Endothelial cell of umbilical vein (primary cell): ENCODE measurements at regions not wholly inside any gene's neighbourhood (a gene's known extent, or its start where the extent isn't known, plus 50 kb on each side); places are given as distances from the start of the nearest gene placed in this dataset.

ENCODE experiments used
- BruUV-seq: library from RNA; stranded (reverse); fragments of 400-500 nt; replicated peaks from 2 replicates; lab custom pipeline; 2021; lab: Mats Ljungman, UMichigan
- CTCF ChIA-PET: fragments of 300-600, 350-600 bp; sonication (Branson Sonifier 250); formaldehyde crosslinking; loops from one replicate; lab custom pipeline; 2021; ENCODE audit warnings: antibody characterized with exemption, inconsistent platforms; lab: Charles Lee
- POLR2A ChIA-PET: fragments of 300-600, 350-600 bp; sonication (Branson Sonifier 250); formaldehyde crosslinking; loops from one replicate; lab custom pipeline; 2021; ENCODE audit warnings: antibody characterized with exemption, inconsistent platforms; lab: Charles Lee
- DNase-seq: peaks from one replicate; pipeline ENCODE4 v3.0.0-alpha.2; 2011; ENCODE audit warnings: low read depth, low spot score
- FAIRE-seq: peaks from 2 replicates; lab custom pipeline; 2011; peaks lifted over from hg19 to GRCh38; lab: Jason Lieb, UNC
- H2AFZ ChIP-seq: 2 replicates; pipeline ENCODE4 v1.6.0; 2012; ENCODE audit warnings: low read depth, low read length, control low read depth, inconsistent platforms
- H3K27ac ChIP-seq: 2 replicates; pipeline ENCODE4 v1.5.1; 2011; ENCODE audit warnings: low read depth, mild to moderate bottlenecking, control low read depth, low read length, moderate library complexity; ENCODE audit not compliant: insufficient read depth
- H3K27me3 ChIP-seq, 2 experiments: 2 replicates each; pipeline versions ENCODE4 v1.6.0 to v1.6.1; 2011; ENCODE audit warnings: low read length in 2 of 2, mixed read lengths in 1 of 2; ENCODE audit not compliant: control insufficient read depth in 2 of 2, insufficient read depth in 2 of 2
- H3K36me3 ChIP-seq, 2 experiments: 2 replicates in 1 of 2; 3 replicates in 1 of 2; pipeline ENCODE4 v1.5.1; 2011; ENCODE audit warnings: low read length in 2 of 2, mild to moderate bottlenecking in 1 of 2, moderate library complexity in 1 of 2; ENCODE audit not compliant: control insufficient read depth in 2 of 2, insufficient read depth in 2 of 2; ENCODE audit errors: extremely low read depth in 1 of 2
- H3K4me1 ChIP-seq: 3 replicates; pipeline ENCODE4 v1.5.1; 2011; ENCODE audit warnings: mild to moderate bottlenecking, low read length; ENCODE audit not compliant: control insufficient read depth, insufficient read depth; ENCODE audit errors: extremely low read depth
- H3K4me2 ChIP-seq: 2 replicates; pipeline ENCODE4 v1.6.1; 2011; ENCODE audit warnings: low read length, control low read depth, mixed read lengths; ENCODE audit not compliant: insufficient read depth
- H3K4me3 ChIP-seq, 3 experiments: fragments of 200-600 bp in 1 of 3; sonication (generic), shearing (Covaris generic) in 1 of 3; replicated peaks in 1 of 3; 2 replicates each; pipeline ENCODE4 v1.5.1; 2011 to 2016; ENCODE audit warnings: control low read depth in 3 of 3, low read length in 3 of 3, mild to moderate bottlenecking in 2 of 3, inconsistent platforms in 1 of 3, low read depth in 1 of 3, moderate library complexity in 1 of 3; ENCODE audit not compliant: insufficient read depth in 1 of 3
- H3K79me2 ChIP-seq: 2 replicates; pipeline ENCODE4 v1.6.0; 2012; ENCODE audit warnings: low read length, inconsistent platforms; ENCODE audit not compliant: control insufficient read depth, insufficient read depth
- H3K9ac ChIP-seq: replicated peaks from 2 replicates; pipeline ENCODE3; 2011; ENCODE audit warnings: low read length, control low read depth; ENCODE audit not compliant: insufficient read depth; ENCODE audit errors: extremely low read depth
- H3K9me1 ChIP-seq: replicated peaks from 3 replicates; pipeline ENCODE4 v1.6.0; 2011; ENCODE audit warnings: mild to moderate bottlenecking, low read length; ENCODE audit not compliant: control insufficient read depth, insufficient read depth; ENCODE audit errors: extremely low read depth
- H3K9me3 ChIP-seq: replicated peaks from 2 replicates; pipeline ENCODE4 v1.5.1; 2012; ENCODE audit warnings: low read length, inconsistent platforms; ENCODE audit not compliant: control insufficient read depth, insufficient read depth
- H4K20me1 ChIP-seq: replicated peaks from 2 replicates; pipeline ENCODE3; 2011; ENCODE audit warnings: mild to moderate bottlenecking, low read length; ENCODE audit not compliant: control insufficient read depth, insufficient read depth; ENCODE audit errors: extremely low read depth
- EZH2 ChIP-seq: IDR thresholded peaks from 2 replicates; pipeline ENCODE4 v1.6.1; 2012; ENCODE audit warnings: borderline replicate concordance, low read depth, mild to moderate bottlenecking, moderate library complexity, low read length, inconsistent platforms; ENCODE audit not compliant: severe bottlenecking
- GATA2 ChIP-seq: IDR thresholded peaks from 2 replicates; pipeline ENCODE4 v1.7.0; 2011; ENCODE audit warnings: low read depth, mild to moderate bottlenecking, moderate library complexity, mixed read lengths, low read length; ENCODE audit not compliant: insufficient read length, insufficient read depth
- JUN ChIP-seq: IDR thresholded peaks from 2 replicates; pipeline ENCODE4 v1.6.1; 2011; ENCODE audit warnings: borderline replicate concordance, low read depth; ENCODE audit not compliant: insufficient read length, insufficient read depth
- MYC ChIP-seq: IDR thresholded peaks from one replicate; pipeline ENCODE4 v1.6.1; 2011; ENCODE audit warnings: mild to moderate bottlenecking, low read depth, low read length
- POLR2A ChIP-seq: IDR thresholded peaks from 2 replicates; pipeline ENCODE4 v1.6.1; 2012; ENCODE audit warnings: low read depth, mild to moderate bottlenecking, control low read depth, low read length
- POLR2AphosphoS5 ChIP-seq: IDR thresholded peaks from 2 replicates; pipeline ENCODE4 v1.6.1; 2012; ENCODE audit warnings: low read depth, mild to moderate bottlenecking, control low read depth, low read length, moderate library complexity; ENCODE audit not compliant: insufficient read depth
- dilution Hi-C: fragments of 300-500 bp; cut with MboI; formaldehyde crosslinking; loops from one replicate; pipeline ENCODE4 v1.15.0; 2019; ENCODE audit warnings: low sequenced_read_pairs; ENCODE audit not compliant: extremely low pct_ligation_motif_present
- intact Hi-C: fragments of 100-400 bp; cut with micrococcal nuclease; formaldehyde crosslinking; loops from one replicate; pipeline ENCODE4 v1.10.0; 2022
- TF ChIP-seq, protein P1 (sequence below): IDR thresholded peaks from 2 replicates; pipeline ENCODE4 v1.6.1; 2011; ENCODE audit not compliant: insufficient read depth, insufficient read length

DNA sequence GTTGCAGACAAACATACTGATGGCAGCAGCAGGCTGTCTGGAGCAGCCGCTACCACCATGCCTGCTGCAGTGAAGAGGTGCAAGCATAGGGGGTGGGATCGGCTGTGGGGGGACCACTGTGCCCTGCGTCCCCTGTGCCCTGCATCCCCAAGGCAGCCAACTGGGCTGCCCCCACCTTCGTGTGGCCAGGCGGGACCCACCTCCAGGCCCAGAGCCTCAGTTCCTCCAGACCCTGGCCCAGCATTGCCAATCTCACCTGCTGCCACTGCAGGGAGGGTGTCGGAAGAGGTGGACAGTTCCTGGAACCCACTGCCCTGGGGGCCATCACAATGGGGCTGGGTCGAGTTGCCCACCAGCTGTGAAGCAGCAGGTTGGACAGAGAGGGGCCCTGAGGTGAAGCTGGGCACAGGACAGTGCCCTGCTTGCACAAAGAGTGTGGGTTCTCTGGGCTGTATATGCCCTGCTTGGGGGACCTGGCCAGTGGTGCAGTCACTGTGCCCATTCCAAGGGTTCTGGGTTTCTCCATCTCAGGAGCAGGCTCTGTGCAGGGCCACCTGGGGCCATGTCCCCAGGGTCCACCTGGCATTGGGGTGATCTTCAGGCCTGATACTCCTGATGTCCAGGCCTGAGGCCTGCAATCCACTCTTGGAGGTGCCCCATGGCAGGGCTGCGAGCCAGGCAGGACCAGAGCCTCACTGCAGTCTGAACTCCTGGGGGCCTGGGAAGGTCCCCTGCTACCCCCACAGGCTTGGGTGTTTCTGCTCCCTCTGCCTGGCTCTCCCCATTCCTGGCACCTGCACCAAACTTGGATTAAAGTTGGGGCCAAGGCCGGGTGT lies 261.4 kb upstream of the NRIP1 start:
- no peak for TF ChIP-seq JUN
- TF ChIP-seq MYC: no peak
- no peak for TF ChIP-seq POLR2A
- TF ChIP-seq, protein P1, sequence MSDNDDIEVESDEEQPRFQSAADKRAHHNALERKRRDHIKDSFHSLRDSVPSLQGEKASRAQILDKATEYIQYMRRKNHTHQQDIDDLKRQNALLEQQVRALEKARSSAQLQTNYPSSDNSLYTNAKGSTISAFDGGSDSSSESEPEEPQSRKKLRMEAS: no peak
- no peak for TF ChIP-seq POLR2AphosphoS5
- no peak for TF ChIP-seq EZH2
- no peak for TF ChIP-seq GATA2
- H3K9me1 ChIP-seq: no peaks in the 10 kb centered on the region
- no peaks in the 10 kb centered on the region for H3K9me3 ChIP-seq
- H4K20me1 ChIP-seq: peaks cover 2% of the 10 kb centered on the region
- CTCF ChIA-PET: no interaction called here
- H3K4me3 ChIP-seq: no peak overlapping the region
- no peaks in the 10 kb centered on the region for H3K4me1 ChIP-seq
- POLR2A ChIA-PET: no interaction called here
- H3K27ac ChIP-seq: no peak overlapping the region
- FAIRE-seq: no peak
- no peaks in the 10 kb centered on the region for H3K36me3 ChIP-seq
- DNase-seq: no peak
- H3K79me2 ChIP-seq: no peaks in the 10 kb centered on the region
- intact Hi-C loops: no loop called here
- H3K9ac ChIP-seq: no peak overlapping the region
- H3K27me3 ChIP-seq: peaks cover 0 to 2% of the 10 kb centered on the region in 2 experiments
- dilution Hi-C loops: no loop called here
- no peak overlapping the region for H2AFZ ChIP-seq
- BruUV-seq: no TSS peak
- no peak overlapping the region for H3K4me2 ChIP-seq
